GM21529 (cell line): ENCODE measurements at regions not wholly inside any gene's neighbourhood (a gene's known extent, or its start where the extent isn't known, plus 50 kb on each side); places are given as distances from the start of the nearest gene placed in this dataset.
"Not testable (repeated sequence)": the region's sequence is repeated elsewhere in the genome, so short reads cannot be mapped to it uniquely, and the experiment has no call there.

Experiments
- ATAC-seq: cut with Tn5 transposase; IDR thresholded peaks from one replicate; pipeline ENCODE4 v1.9.1; 2021; ENCODE audit not compliant: unreplicated experiment

DNA sequence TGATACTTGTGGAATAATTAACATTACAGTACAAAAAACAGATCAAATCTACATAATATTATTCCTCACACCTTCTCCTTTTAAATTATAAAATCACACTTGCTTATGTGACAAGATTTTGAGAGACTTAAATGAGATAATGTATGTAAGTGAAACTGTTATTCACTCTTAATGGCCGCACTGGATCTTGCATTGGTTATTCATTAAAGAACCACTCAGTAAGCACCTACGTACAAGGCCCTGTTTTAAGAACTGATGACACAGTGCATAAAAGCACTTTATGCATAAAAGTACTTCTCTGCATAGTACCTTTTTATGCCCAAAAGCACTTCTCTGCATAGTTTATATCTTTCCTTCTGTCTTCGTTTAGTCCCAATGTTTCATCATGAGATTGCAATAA is 172.1 kb downstream of the GOLGA6L6 start:
- ATAC-seq = no peak

GRCh38 chr15:20368974-20369373 is 172.6 kb downstream of the GOLGA6L6 start:
- no peak for ATAC-seq

DNA sequence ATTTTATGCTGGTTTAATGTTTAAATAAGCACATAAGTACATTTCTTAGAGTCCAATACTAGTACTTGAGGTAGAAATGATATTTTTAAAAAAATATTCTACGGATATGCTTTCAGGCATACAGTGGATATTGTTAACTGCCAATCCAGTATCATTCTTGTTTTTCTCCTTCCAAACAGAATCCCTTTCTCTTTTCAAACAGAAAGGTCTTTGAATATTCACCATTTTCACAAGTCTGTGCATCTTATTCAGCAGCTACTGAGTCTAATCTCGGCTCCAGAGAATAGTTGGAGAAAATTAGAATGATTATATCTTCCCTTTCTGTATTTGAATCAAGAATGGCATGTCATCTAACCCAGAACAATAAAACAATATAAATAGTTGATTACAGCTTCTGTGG is 174.5 kb downstream of the GOLGA6L6 start:
- ATAC-seq = no peak

GRCh38 chr15:20363591-20363990 is 178.0 kb downstream of the GOLGA6L6 start:
- not testable (repeated sequence) for ATAC-seq

DNA sequence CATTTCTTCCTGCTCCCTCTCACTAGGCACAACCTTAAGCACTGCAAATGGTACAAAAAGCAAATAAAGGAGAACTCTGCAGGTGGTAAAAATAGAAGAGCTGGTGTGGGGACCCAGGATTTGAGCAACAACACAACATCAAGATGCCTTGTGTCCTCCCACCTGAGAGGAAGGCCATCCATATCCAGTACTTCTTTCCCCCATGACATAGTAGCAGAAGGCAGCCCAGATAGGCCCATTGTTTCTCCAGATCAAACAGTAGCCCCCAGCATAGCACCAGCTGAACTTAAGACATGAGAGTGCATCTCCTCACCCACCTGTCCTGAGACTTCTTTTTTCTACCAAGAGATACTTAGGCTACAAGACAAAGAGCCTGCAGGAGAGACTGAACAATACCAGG is 180.5 kb downstream of the GOLGA6L6 start:
- ATAC-seq = no peak

GRCh38 chr15:20358779-20359414 is 182.7 kb downstream of the GOLGA6L6 start:
- ATAC-seq = no peak

DNA sequence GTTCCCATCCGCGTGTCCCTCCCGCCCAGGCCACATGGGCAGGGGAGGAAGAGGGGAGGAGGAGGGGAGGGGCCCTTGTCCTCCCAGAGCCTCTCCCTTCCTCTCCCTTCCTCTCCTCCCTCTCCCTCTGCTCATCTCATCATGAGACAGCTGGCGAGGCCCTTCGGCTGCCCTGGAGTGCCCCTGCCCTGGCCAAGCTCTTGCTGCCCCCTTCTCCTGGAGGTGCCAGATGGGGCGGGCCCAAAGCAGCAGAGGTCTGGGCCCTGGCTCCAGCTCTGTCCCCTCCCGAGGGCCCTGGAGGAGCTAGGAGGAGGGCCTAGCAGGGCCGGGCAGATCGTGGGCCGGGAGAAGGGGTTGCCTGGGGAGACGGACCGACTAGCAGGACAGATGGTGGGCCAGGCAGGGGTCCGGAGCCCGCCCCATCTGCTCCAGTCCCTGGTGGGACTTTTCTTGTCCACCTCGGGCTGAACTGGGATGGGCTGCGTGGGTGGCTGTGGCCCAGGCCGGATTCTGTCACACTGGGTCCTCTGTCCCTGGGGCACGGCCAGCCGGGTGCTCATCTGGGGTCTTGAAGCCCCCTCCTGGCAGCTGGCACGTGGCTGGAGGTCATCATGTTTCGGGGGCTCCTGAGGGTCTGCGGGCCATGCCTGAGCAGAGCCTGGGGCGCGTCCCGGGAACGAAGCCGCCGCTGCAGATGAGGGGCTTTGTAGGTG is 183.4 kb downstream of the GOLGA6L6 start:
- no peak for ATAC-seq

- no peak for ATAC-seq
Measured at GRCh38 chr15:20357481-20358065, 184.0 kb downstream of the GOLGA6L6 start.

GRCh38 chr15:20356911-20357480 is 184.6 kb downstream of the GOLGA6L6 start:
- ATAC-seq = no peak

DNA sequence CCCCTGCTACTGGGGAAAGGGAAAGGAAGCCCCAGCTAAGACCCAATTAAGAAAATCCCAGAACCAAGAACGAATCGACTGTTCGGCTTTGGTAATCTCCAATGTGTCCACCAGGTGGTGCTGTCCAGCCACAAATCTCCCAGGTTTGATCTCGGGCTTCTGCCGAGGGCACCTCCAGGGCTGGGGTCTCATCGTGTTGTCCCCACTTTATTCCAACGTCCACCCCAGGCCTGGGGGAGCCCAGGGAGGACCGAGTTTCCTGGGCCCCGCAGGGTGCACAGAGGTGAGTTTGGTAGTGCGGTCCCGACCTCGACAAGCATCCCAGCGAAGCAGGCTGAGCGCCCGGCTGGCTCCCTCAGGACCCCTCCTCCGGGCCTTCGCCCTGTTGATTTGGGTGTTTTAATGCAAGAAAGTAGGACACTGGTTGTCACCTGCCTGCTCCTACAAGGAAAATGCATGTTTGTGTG is 185.1 kb downstream of the GOLGA6L6 start:
- peak; percentile 52 for ATAC-seq

- ATAC-seq = no peak
Measured at GRCh38 chr15:20355256-20355868, 186.2 kb downstream of the GOLGA6L6 start.

GRCh38 chr15:20354884-20355223 is 186.7 kb downstream of the GOLGA6L6 start:
- ATAC-seq = not testable (repeated sequence)

DNA sequence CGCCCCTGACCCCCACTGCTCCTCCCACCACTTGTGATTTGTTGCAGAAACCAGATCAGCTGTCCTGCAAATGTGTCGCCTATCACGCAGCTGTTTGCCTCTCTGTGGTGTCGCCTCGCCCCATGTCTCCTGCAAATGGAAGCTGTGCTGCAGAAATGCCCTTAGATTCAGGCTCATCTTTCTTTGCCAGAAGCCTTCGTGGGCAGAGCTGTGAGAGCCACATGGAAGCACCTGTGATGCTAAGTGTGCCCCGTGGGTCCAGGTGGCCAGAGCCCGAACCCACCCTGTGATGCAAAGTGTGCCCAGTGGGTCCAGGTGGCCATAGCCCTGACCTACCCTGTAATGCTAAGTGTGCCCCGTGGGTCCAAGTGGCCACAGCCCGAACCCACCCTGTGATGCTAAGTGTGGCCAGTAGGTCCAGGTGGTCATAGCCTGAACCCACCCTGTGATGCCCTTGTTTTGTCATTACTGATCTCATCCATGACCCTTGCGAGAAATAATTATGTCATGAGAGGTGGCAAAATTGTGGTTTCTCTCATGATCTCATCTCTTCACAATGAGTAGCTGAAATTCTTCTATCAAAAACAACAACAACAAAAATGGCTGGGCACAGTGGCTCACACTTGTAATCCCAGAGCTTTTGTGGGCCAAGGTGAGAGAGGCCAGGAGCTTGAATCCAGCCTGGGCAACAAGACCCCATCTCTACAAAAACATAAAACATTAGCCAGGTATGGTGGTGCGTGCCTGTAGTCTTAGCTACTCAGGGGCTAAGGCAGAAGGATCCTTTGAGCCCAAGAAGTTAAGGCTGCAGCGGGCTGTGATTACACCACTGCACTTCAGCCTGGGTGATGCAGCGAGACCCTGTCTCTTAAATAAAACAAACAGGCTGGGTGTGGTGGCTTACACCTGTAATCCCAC is 187.4 kb downstream of the GOLGA6L6 start:
- ATAC-seq = no peak

- no peak for ATAC-seq
Measured at GRCh38 chr15:20352241-20353200, 189.1 kb downstream of the GOLGA6L6 start.

DNA sequence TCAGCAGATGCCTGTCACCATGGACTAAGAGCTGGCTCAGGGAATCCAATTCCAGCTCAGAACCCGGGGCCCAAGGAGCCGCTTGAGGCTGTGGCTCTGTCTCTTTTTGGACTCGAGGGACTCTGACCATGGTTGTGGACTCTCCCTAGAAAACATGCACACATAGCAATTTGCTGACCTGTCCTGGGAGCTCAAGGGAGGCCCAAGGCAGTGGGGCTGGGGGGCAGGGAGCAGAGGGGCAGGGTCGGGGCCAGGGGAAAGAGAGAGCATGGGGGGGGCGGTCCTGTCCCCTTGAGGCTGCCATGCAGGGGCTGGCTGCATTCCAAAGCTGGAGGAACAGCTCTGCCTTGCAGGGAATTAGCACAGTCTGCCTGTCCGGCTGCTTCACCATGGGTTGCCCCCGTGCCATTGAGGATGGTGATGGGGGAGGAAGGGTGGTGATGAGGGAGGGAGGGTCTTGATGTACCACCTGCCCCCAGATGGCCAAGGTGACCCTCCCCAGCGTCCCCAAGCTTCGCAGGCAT is 190.1 kb downstream of the GOLGA6L6 start:
- no peak for ATAC-seq

DNA sequence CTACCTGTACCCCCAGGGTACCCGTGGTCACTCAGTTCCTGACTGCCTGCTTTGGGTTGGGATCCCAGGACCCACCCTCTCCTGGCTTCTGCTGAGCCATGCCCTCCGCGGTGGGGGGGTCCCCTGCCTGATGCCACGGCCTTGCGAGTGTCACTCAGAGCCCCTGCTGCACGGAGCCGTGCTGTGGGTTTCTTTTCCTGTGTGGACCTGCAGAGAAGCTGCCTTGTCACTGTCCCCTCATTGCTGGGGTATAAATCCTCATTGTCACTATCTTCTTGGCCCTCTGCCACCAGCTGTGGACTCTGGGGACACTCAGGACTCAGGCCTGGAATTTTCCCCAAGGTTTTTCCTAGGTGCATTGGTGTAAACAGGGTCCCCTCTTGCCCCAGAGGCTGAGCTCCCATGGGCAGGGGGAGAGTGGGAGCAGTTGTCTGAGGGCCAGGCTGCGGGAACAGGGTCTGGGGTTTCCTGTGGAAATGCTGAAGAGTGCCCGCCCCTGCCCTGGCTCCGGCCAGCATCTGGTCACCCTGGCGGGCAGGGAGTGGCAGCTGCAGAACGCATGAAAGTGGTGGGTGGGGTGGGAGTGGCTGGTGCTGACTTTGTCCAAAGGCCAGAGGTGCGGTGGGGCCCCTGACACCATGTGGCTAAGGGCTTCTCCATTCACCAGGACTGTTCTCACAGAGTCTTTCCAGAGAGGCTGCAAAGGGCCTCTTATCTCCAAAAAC is 191.7 kb downstream of the GOLGA6L6 start:
- ATAC-seq = no peak

- ATAC-seq = no peak
Measured at GRCh38 chr15:20348900-20349773, 192.5 kb downstream of the GOLGA6L6 start.
